22Rv1 (cell line): ENCODE measurements at regions not wholly inside any gene's neighbourhood (a gene's known extent, or its start where the extent isn't known, plus 50 kb on each side); places are given as distances from the start of the nearest gene placed in this dataset.
"Not testable (repeated sequence)": the region's sequence is repeated elsewhere in the genome, so short reads cannot be mapped to it uniquely, and the experiment has no call there.

Source experiments
- CTCF ChIP-seq: fragments of 450-650 bp; IDR thresholded peaks from 2 replicates; pipeline ENCODE4 v1.5.1; 2017; ENCODE audit warnings: mild to moderate bottlenecking
- ZFX ChIP-seq: fragments of 450-650 bp; IDR thresholded peaks from 2 replicates; pipeline ENCODE4 v1.6.1; 2017; ENCODE audit warnings: antibody characterized with exemption, borderline replicate concordance

GRCh38 chr6:111934611-111935010 is 61.4 kb upstream of the FYN start:
- TF ChIP-seq CTCF, ZFX: not testable (repeated sequence)
